MM.1S (cell line): ENCODE measurements at regions not wholly inside any gene's neighbourhood (a gene's known extent, or its start where the extent isn't known, plus 50 kb on each side); places are given as distances from the start of the nearest gene placed in this dataset.

Experiments
- EZH2 ChIP-seq: fragments of 300-600 bp; sonication (generic); optimal IDR thresholded peaks from 2 replicates; pipeline ENCODE3; 2017; ENCODE audit warnings: low read depth, mild to moderate bottlenecking, antibody characterized with exemption, low read length, mixed read lengths
- TF ChIP-seq, protein P1 (sequence below): fragments of 300-600 bp; sonication (generic); IDR thresholded peaks from 2 replicates; pipeline ENCODE4 v1.5.1; 2016; ENCODE audit warnings: antibody characterized with exemption, low read length, mixed read lengths

DNA sequence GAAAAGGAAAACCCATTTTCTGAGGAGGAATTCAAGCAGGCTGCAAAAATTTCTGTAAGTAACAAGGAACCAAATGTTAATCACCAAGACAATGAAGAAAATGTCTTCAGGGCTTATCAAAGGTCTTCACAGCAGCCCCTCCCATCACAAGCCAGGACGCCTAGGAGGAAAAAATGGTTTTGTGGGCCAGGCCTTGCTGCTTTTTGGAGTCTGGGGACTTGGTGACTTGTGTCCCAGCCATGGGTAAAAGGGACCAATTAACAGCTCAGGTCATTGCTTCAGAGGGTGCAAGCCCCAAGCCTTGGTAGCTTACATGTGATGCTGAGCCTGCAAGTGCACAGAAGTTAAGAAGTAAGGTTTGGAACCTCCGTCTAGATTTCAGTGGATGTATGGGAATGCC lies 55.7 kb upstream of the FOXP2 start:
- TF ChIP-seq, protein P1, sequence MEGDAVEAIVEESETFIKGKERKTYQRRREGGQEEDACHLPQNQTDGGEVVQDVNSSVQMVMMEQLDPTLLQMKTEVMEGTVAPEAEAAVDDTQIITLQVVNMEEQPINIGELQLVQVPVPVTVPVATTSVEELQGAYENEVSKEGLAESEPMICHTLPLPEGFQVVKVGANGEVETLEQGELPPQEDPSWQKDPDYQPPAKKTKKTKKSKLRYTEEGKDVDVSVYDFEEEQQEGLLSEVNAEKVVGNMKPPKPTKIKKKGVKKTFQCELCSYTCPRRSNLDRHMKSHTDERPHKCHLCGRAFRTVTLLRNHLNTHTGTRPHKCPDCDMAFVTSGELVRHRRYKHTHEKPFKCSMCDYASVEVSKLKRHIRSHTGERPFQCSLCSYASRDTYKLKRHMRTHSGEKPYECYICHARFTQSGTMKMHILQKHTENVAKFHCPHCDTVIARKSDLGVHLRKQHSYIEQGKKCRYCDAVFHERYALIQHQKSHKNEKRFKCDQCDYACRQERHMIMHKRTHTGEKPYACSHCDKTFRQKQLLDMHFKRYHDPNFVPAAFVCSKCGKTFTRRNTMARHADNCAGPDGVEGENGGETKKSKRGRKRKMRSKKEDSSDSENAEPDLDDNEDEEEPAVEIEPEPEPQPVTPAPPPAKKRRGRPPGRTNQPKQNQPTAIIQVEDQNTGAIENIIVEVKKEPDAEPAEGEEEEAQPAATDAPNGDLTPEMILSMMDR: no peak
- no peak for TF ChIP-seq EZH2
